H1 (cell line): ENCODE measurements at regions not wholly inside any gene's neighbourhood (a gene's known extent, or its start where the extent isn't known, plus 50 kb on each side); places are given as distances from the start of the nearest gene placed in this dataset.

ENCODE experiments used
- KDM4A ChIP-seq: IDR thresholded peaks from one replicate; pipeline ENCODE4 v1.7.1; 2012; ENCODE audit warnings: low read depth, mild to moderate bottlenecking, moderate library complexity, low read length, inconsistent platforms; ENCODE audit not compliant: severe bottlenecking
- PHF8 ChIP-seq: fragments of 200-600 bp; sonication (generic); conservative IDR thresholded peaks from 2 replicates; pipeline ENCODE4 v1.7.1; 2012; ENCODE audit warnings: low read depth, mild to moderate bottlenecking, inconsistent platforms, low read length, moderate library complexity
- SIRT6 ChIP-seq: IDR thresholded peaks from one replicate; pipeline ENCODE4 v1.7.1; 2012; ENCODE audit warnings: low read length, inconsistent platforms
- YY1 ChIP-seq: IDR thresholded peaks from 2 replicates; pipeline ENCODE4 v1.6.1; 2011; ENCODE audit warnings: low read depth, mild to moderate bottlenecking, low read length
- TF ChIP-seq, protein P1 (sequence below): IDR thresholded peaks from 2 replicates; pipeline ENCODE4 v1.6.1; 2011; ENCODE audit warnings: low read length, improper control_type of control experiment

DNA sequence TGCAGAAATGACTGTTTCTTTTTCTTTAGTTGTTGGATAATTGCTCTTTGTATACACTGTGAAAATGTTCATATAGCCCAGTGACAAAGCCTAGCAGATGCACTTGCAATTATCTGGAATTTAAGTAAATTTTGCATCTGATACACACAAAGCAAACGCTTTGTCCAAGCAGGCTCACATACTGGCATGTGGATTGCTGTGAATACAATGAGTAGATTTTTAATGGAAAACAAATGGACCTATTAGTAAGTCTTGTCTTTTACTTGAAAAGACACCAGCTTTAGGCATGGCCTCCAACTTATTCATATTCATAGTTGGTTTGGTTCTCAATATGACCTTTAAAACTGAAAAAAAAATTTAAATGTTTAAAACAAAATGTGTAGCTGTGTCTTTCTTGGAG, 1299.8 kb upstream of the WWC1 start (continued):
- no peak for TF ChIP-seq YY1
- TF ChIP-seq PHF8: no peak
- TF ChIP-seq, protein P1, sequence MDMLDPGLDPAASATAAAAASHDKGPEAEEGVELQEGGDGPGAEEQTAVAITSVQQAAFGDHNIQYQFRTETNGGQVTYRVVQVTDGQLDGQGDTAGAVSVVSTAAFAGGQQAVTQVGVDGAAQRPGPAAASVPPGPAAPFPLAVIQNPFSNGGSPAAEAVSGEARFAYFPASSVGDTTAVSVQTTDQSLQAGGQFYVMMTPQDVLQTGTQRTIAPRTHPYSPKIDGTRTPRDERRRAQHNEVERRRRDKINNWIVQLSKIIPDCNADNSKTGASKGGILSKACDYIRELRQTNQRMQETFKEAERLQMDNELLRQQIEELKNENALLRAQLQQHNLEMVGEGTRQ: no peak
- no peak for TF ChIP-seq KDM4A
- no peak for TF ChIP-seq SIRT6
- TF ChIP-seq, all 59 proteins: peak for 0
